Astrocyte of the spinal cord (primary cell): ENCODE measurements at regions not wholly inside any gene's neighbourhood (a gene's known extent, or its start where the extent isn't known, plus 50 kb on each side); places are given as distances from the start of the nearest gene placed in this dataset.
A peak's percentile ranks its signal among the peaks of the same experiment; 100 is the strongest.

Experiments
- DNase-seq: peaks from one replicate; pipeline ENCODE4 v3.0.0; 2011; ENCODE audit warnings: low read depth, low spot score
- H3K4me3 ChIP-seq: 2 replicates; pipeline ENCODE4 v1.5.1; 2011; ENCODE audit warnings: low read depth, mild to moderate bottlenecking, low read length, moderate library complexity
- in situ Hi-C: cut with HindIII; loops from 2 replicates; pipeline ENCODE4 v1.10.0; 2017; ENCODE audit warnings: low sequenced_read_pairs
- TF ChIP-seq, protein P1 (sequence below): IDR thresholded peaks from 2 replicates; pipeline ENCODE4 v1.5.1; 2012; ENCODE audit warnings: low read depth, mild to moderate bottlenecking, low read length, inconsistent platforms

- TF ChIP-seq, protein P1, sequence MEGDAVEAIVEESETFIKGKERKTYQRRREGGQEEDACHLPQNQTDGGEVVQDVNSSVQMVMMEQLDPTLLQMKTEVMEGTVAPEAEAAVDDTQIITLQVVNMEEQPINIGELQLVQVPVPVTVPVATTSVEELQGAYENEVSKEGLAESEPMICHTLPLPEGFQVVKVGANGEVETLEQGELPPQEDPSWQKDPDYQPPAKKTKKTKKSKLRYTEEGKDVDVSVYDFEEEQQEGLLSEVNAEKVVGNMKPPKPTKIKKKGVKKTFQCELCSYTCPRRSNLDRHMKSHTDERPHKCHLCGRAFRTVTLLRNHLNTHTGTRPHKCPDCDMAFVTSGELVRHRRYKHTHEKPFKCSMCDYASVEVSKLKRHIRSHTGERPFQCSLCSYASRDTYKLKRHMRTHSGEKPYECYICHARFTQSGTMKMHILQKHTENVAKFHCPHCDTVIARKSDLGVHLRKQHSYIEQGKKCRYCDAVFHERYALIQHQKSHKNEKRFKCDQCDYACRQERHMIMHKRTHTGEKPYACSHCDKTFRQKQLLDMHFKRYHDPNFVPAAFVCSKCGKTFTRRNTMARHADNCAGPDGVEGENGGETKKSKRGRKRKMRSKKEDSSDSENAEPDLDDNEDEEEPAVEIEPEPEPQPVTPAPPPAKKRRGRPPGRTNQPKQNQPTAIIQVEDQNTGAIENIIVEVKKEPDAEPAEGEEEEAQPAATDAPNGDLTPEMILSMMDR, result no peak
- H3K4me3 ChIP-seq, result no peak overlapping the region
- DNase-seq, result no peak
- in situ Hi-C loops, result no loop called here
These were observed 203.0 kb downstream of the CENPC start for GRCh38 chr4:67342291-67342690.

- no peak for DNase-seq
- in situ Hi-C loops, result no loop called here
- TF ChIP-seq, protein P1, result no peak
- H3K4me3 ChIP-seq, result no peak overlapping the region
These were observed 211.6 kb downstream of the CENPC start for GRCh38 chr4:67333664-67334063.

DNA sequence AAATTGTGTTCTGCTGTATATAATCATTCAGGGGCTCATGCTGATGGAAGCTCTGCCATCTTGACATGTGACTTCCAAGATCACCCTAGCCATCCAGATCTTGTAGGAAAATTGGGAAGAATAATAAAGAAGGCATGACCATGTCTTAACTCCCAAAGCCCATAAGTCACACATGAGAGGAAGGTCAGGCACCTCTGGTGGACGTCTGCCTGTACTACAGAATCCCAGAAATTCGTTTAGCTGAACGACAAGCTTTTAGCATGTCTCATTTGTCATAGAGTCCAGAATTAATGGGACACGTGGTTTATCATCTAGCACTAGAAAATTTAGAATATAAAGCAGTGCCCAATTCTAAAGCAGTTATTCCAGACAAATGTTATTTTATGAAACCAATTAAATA is 212.7 kb downstream of the CENPC start:
- no peak overlapping the region for H3K4me3 ChIP-seq
- no peak for DNase-seq
- TF ChIP-seq, protein P1, result peak; percentile 45
- in situ Hi-C loops, result no loop called here

DNA sequence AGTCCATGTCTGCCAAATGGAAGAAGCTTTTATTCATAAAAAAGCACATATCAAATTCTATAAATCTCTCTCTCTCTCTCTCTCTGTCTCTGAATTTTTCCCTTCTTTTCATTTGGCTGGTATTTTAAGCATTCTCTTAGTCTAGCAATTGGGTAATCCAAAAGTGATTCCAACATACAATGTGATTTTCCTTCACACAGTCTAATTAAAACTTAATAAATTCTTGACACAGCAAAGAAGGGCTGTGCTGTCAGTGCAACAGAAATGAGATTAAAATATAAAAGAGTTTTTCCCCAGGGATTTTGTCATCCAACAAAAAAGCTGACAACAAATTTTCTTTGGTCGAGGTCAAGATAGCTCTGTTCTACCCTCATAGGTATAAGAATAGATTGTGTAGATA is 216.9 kb downstream of the CENPC start:
- DNase-seq, result no peak
- TF ChIP-seq, protein P1, result no peak
- H3K4me3 ChIP-seq, result no peak overlapping the region
- in situ Hi-C loops, result no loop called here

GRCh38 chr4:67328018-67328278 is 217.4 kb downstream of the CENPC start:
- no peak overlapping the region for H3K4me3 ChIP-seq
- DNase-seq, result no peak
- TF ChIP-seq, protein P1, result no peak
- in situ Hi-C loops, result no loop called here

DNA sequence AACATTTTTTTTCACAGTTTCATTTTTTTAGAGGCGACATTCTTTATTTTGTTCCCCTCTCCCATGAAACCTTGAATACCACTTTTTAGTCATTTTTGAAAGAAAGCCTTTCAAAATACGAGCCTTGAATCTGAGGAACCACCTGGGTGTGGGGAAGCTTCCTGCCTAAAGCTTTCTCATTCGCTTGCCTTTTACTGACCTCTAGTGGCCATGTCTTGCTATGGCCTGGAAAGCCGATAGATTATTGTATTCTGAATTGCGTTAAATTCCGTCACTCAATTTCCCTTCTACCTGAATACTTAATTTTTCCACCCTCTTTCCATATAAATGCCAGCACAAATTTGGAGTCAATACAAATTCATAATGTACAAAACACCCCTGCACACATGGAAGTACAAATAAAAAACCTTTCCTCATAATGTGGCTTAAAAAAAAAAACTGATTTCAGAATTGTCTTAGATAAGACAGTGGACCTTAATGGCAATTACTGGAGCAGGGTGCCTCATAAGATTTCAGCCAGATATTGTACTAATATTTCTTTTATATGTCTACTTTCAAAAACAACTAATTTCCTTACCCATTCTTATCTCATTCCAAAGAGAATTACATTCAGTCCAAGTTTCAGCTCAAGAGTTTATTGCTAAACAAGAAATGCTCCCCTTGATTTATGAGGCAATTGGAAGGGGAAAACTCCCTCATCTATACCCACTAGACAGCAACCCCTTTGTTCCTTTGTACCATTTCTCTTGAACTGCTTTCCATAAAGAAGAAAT is 217.9 kb downstream of the CENPC start:
- in situ Hi-C loops, result no loop called here
- DNase-seq, result peak; percentile 61
- TF ChIP-seq, protein P1, result peak; percentile 93

More for the DNA sequence above, 217.9 kb downstream of the CENPC start:
- H3K4me3 ChIP-seq, result no peak overlapping the region
